Heart right ventricle (tissue), 16 donors: ENCODE measurements at regions not wholly inside any gene's neighbourhood (a gene's known extent, or its start where the extent isn't known, plus 50 kb on each side); places are given as distances from the start of the nearest gene placed in this dataset.

ENCODE experiments used
- ATAC-seq, 8 donors: fragments of 200-7000 bp; cut with Tn5 transposase; one replicate each; pipeline ENCODE4 v1.9.1; 2020; ENCODE audit warnings: mild to moderate bottlenecking in 8 of 8, moderate library complexity in 8 of 8, moderate number of reproducible peaks in 1 of 8
- DNase-seq, 2 donors: peaks; one replicate each; pipeline ENCODE4 v3.0.0-alpha.2; 2020
- H3K27ac ChIP-seq, 10 donors: fragments of 200-600 bp; sonication (generic) in 2 of 10; one replicate each; pipeline versions ENCODE4 v1.5.0 to v1.8.0; 2020 to 2022; ENCODE audit warnings: mild to moderate bottlenecking in 3 of 10
- H3K27me3 ChIP-seq, 7 donors: fragments of 200-600 bp; one replicate each; pipeline ENCODE4 v1.8.0; 2021 to 2022; ENCODE audit warnings: mild to moderate bottlenecking in 2 of 7
- H3K36me3 ChIP-seq, 9 donors: fragments of 200-600 bp; sonication (generic) in 1 of 9; one replicate each; pipeline versions ENCODE4 v1.5.0 to v1.8.0; 2020 to 2022; ENCODE audit warnings: mild to moderate bottlenecking in 2 of 9
- H3K4me1 ChIP-seq, 9 donors: fragments of 200-600 bp; sonication (generic) in 1 of 9; one replicate each; pipeline versions ENCODE4 v1.5.0 to v1.8.0; 2020 to 2022; ENCODE audit warnings: mild to moderate bottlenecking in 4 of 9
- H3K4me3 ChIP-seq, 10 donors: fragments of 200-600 bp; sonication (generic) in 2 of 10; one replicate each; pipeline versions ENCODE4 v1.5.0 to v1.8.0; 2020 to 2022; ENCODE audit warnings: mild to moderate bottlenecking in 7 of 10, moderate library complexity in 2 of 10
- H3K9me3 ChIP-seq, 11 donors: fragments of 200-600 bp in 10 of 11; sonication (generic) in 2 of 11; one replicate each; pipeline versions ENCODE4 v1.5.0 to v1.8.0; 2013 to 2022; ENCODE audit warnings: mild to moderate bottlenecking in 2 of 11, control low read depth in 1 of 11, moderate library complexity in 1 of 11
- CTCF ChIP-seq, 9 donors: fragments of 200-600 bp; sonication (generic) in 2 of 9; IDR thresholded peaks; one replicate each; pipeline versions ENCODE4 v1.5.0 to v1.8.0; 2021 to 2022; ENCODE audit warnings: antibody characterized with exemption in 9 of 9, mild to moderate bottlenecking in 5 of 9, moderate library complexity in 1 of 9
- WGBS, 2 donors: extraction: QIAGEN DNeasy Blood & Tissue Kit; methylation state at CpG; one replicate each; pipeline ENCODE4 v1.1.7; 2013; ENCODE audit warnings: inconsistent platforms in 1 of 2; 5-methylcytosine and 5-hydroxymethylcytosine counted together
- intact Hi-C, 10 donors: fragments of 100-400 bp; cut with DNase I; formaldehyde crosslinking; loops; one replicate each; pipeline versions ENCODE4 v1.11.1 to v1.14.2; 2022
- donor health status: Arrhythmogenic right ventricular cardiomyopathy.
- donor health status: ischemic (EF 13 %, LVEDD 7.1; RV severe dilation, severe dysfunction).
- donor health status: healthy with polysubstance abuse.
- donor health status: DM: no; HTN: yes; CAD: no.
- donor health status: DM: no; HTN: no; CAD: no.
- donor health status: ischemic (EF 25% LVEDD 6.9; RV normal size, moderate dysfunction).
- donor health status: ischemic (EF 25% LVEDD 5.7; RV mildly dilated, moderate dysfunction).
- donor health status: healthy.
- donor health status: DM: yes; HTN: yes; CAD: no.
- donor health status: Ischemic cardiomyopathy.
- donor health status: ischemic (EF 35%, LVEDD 5.7; RV mildly dilated, moderate dysfunction).
- donor health status: nonischemic (EF 11% LVEDD 7.7; RV severe dilation, severe dysfunction).
- donor health status: DM: yes; HTN: yes; CAD: no.
- donor health status: PGD.
- donor health status: ischemic (EF 29% LVEDD 5.4; RV normal size, mild dysfunction).
- donor health status: nonischemic (EF 23%, LVEDD 6.1; RV moderate dilation, normal function).

GRCh38 chr11:26088391-26088790 lies 243.5 kb upstream of the ANO3 start:
- Histone ChIP-seq H3K36me3 (no peaks in the 10 kb centered on the region), H3K4me3 (no peak overlapping the region), H3K9me3 (no peaks in the 10 kb centered on the region), H3K27ac (no peak overlapping the region), H3K27me3 (no peaks in the 10 kb centered on the region), H3K4me1 (no peaks in the 10 kb centered on the region)
- DNase-seq (no peak), ATAC-seq (no peak)
- 39 to 53% methylated on average over 1 of the region's 1 CpG for WGBS, 2 donors
- TF ChIP-seq CTCF (IDR thresholded peaks at IDR 0.05) = no peak
- intact Hi-C loops = no loop called here

- WGBS, 2 donors = 90% methylated on average over 3 of the region's 3 CpGs
- Histone ChIP-seq H3K9me3 (no peaks in the 10 kb centered on the region), H3K4me3 (no peak overlapping the region), H3K27me3 (no peaks in the 10 kb centered on the region), H3K27ac (no peak overlapping the region), H3K36me3 (no peaks in the 10 kb centered on the region), H3K4me1 (no peaks in the 10 kb centered on the region)
- no peak for TF ChIP-seq CTCF (IDR thresholded peaks at IDR 0.05)
- intact Hi-C loops = no loop called here
- ATAC-seq = no peak
- DNase-seq = no peak
These were observed 241.3 kb upstream of the ANO3 start for GRCh38 chr11:26090651-26091050.

- ATAC-seq = no peak
- H3K27ac ChIP-seq = no peak overlapping the region
- TF ChIP-seq CTCF (IDR thresholded peaks at IDR 0.05) = no peak
- 86 to 94% methylated on average over 2 of the region's 2 CpGs for WGBS, 2 donors
- no peak for DNase-seq
- H3K27me3 ChIP-seq = no peaks in the 10 kb centered on the region
- intact Hi-C loops = no loop called here
- H3K36me3 ChIP-seq = no peaks in the 10 kb centered on the region
- H3K4me3 ChIP-seq = no peak overlapping the region
- no peaks in the 10 kb centered on the region for H3K9me3 ChIP-seq
- no peaks in the 10 kb centered on the region for H3K4me1 ChIP-seq
These were observed 238.7 kb upstream of the ANO3 start for GRCh38 chr11:26093206-26093605.

GRCh38 chr11:26095340-26095739 lies 236.6 kb upstream of the ANO3 start:
- no peak overlapping the region for H3K4me3 ChIP-seq
- no peak overlapping the region for H3K27ac ChIP-seq
- no peak for TF ChIP-seq CTCF (IDR thresholded peaks at IDR 0.05)
- intact Hi-C loops = no loop called here
- no peaks in the 10 kb centered on the region for H3K9me3 ChIP-seq
- no peaks in the 10 kb centered on the region for H3K36me3 ChIP-seq
- H3K4me1 ChIP-seq = no peaks in the 10 kb centered on the region
- DNase-seq = no peak
- ATAC-seq = no peak
- no peaks in the 10 kb centered on the region for H3K27me3 ChIP-seq
- WGBS, 2 donors = 61 to 67% methylated on average over 5 of the region's 5 CpGs

GRCh38 chr11:26096451-26096850 lies 235.5 kb upstream of the ANO3 start:
- ATAC-seq (no peak), DNase-seq (no peak)
- H3K4me3 ChIP-seq = no peak overlapping the region
- no peak overlapping the region for H3K27ac ChIP-seq
- no peaks in the 10 kb centered on the region for H3K9me3 ChIP-seq
- TF ChIP-seq CTCF (IDR thresholded peaks at IDR 0.05) = no peak
- no peaks in the 10 kb centered on the region for H3K27me3 ChIP-seq
- intact Hi-C loops = no loop called here
- H3K36me3 ChIP-seq = no peaks in the 10 kb centered on the region
- WGBS, 2 donors = 58 to 65% methylated on average over 6 of the region's 6 CpGs
- no peaks in the 10 kb centered on the region for H3K4me1 ChIP-seq
